NCI-H524 treated with DMSO at 0.1 percent for 48 hours (cell line): ENCODE measurements at regions not wholly inside any gene's neighbourhood (a gene's known extent, or its start where the extent isn't known, plus 50 kb on each side); places are given as distances from the start of the nearest gene placed in this dataset.
"Not testable (repeated sequence)": the region's sequence is repeated elsewhere in the genome, so short reads cannot be mapped to it uniquely, and the experiment has no call there.

Experiments used
- DNase-seq: peaks from one replicate; lab custom pipeline; 2025; lab: John Stamatoyannopoulos, UW

DNA sequence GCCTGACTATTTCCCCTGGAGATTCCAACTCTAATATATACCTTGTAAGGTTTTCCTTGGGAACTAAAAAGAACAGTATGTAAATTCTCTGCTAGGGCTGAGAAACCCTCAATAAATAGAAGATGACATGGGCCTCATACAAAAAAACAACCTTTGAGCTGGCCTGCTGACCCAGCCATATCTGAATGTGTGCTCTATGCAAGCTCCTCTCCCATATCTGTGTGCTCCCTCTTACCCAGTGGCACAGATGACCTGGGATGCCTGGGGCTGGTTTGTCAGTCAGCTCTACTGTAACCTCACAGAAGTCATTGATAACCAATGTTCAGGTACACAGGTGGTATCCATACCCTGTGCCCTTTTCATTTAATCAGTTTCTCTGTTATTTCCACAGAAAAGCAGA, 329.2 kb downstream of the SEC16B start:
- no peak for DNase-seq

- DNase-seq, result not testable (repeated sequence)
Observed at GRCh38 chr1:177634151-177634550, 335.7 kb downstream of the SEC16B start.

- no peak for DNase-seq
Observed at GRCh38 chr1:177632923-177633615, 336.8 kb downstream of the SEC16B start.

GRCh38 chr1:177631770-177632169, 338.1 kb downstream of the SEC16B start:
- no peak for DNase-seq

GRCh38 chr1:177629526-177629925, 340.3 kb downstream of the SEC16B start:
- no peak for DNase-seq

- DNase-seq, result no peak
Observed at GRCh38 chr1:177627148-177627910, 342.5 kb downstream of the SEC16B start.

DNA sequence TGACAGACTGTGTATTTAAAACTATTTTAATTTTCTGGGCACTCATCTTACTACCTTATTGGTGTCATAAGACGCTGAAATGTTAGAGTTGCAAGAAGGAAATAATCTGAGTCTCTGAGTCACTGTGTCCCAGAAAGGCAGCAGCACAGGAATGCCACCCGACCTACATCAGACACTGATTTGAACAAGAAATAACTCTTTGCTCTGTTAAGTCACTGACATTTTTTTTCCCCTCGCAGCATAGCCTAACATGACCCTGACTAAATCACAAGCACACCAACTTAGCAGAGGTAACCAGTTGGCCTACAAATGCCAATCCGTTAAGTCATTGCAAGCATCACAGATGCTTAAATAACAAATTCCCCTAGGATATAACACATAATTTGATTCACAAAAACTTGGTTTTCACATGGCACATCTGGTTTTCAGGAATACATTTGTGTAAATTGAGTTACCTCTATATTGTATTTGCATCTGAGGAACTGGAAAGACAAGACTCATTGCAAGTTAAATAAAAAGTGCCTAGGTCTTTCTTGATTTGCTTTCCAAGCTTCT, 349.1 kb downstream of the SEC16B start:
- no peak for DNase-seq

- DNase-seq, result no peak
Observed at GRCh38 chr1:177615251-177615650, 354.6 kb downstream of the SEC16B start.

DNA sequence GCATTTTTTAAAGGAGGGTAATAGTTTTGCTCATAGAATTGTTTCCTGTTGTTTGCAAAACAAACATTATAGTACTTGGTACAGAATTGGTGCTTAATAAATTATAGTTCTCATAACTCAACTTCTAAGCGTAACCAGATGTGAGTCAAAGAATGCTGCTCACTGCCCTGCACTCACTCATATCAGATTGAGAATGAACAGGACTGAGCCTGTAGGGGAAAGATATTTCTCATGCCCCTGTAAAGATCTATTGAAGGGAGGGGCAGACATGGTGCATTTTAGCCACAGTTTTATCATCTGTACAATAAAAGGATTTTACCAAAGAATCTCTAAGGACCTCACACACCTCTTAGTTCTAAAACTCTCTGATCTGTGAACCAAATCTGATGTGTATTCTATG, 358.5 kb downstream of the SEC16B start:
- no peak for DNase-seq

- DNase-seq, result no peak
Observed at GRCh38 chr1:177609953-177610352, 359.9 kb downstream of the SEC16B start.

DNA sequence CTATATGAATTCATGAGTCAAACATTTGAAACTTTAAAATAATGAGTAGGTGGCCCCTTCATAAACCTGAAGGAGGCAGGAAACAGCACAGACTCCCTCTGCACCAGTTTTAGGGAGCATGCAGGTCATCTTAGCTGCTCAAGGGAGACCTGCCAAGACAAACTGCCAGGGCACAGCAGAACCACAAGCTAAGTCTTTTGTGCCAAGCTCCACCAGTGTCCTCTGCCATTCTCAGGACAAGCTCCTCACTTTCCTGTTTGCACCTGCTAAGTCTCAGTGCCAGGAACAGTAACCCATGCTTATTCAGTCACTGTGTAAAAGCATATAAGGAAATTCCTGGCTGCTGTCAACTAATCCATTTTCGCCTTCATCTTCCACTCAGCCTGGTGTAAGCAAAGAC, 368.9 kb downstream of the SEC16B start:
- no peak for DNase-seq

DNA sequence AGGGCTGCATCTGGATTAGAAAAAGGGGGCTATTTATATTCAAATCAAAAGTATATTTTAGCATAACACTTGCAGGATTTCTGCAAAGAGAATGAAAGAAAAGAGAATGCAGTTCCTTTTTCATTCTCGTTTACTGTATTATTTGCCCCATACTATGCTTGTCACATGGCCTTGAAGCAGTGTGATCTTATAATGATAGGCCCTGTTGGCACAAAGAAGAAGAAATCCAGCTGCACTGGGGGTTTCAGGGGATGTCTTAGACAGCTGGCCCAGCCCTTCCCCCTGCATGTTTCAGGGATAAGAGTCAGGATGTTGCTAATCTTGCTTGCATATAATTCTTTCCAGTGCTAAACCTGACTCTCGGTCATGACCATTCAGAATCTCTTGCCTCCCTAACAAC, 369.5 kb downstream of the SEC16B start:
- no peak for DNase-seq

- no peak for DNase-seq
Observed at GRCh38 chr1:177597393-177597792, 372.5 kb downstream of the SEC16B start.

GRCh38 chr1:177596485-177596884, 373.4 kb downstream of the SEC16B start:
- no peak for DNase-seq

DNA sequence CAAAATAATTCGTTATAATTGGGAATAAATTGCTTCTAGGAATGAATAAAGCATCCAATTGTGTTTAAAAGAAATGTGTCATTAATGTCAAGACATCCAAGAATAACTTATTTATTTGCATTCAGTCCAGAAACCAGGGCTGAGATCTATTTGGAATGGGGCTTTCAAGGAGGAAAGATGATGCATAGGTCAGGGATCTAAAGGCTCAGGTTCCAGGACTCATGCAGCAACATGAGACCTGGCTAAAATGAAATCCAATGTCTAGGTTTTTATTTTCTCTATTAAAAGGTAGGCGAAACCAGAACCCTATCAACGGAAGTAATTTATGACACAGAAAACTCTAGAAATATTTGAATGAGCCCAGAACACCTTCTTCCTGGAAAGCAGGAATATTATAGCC, 376.8 kb downstream of the SEC16B start:
- DNase-seq, result no peak

DNA sequence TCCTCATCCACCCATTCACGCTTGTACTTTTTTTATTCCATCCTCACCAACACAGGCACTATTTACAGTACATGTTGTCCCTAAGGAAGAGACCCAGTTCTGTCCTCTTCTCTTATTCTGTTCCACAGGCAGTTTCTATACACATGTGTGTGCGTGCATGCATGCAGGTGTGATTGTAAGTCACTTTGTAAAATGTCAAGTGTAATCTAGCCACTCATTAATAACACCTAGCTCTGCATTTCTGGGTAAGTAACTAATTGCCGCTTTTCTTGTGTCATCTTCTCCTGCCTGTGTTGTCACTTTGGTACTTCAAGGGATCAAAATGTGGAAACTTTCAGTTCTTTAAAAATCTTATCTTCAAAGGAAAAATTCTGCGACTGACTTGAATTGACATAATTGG, 377.2 kb downstream of the SEC16B start:
- DNase-seq, result no peak

- no peak for DNase-seq
Observed at GRCh38 chr1:177591155-177591554, 378.7 kb downstream of the SEC16B start.

DNA sequence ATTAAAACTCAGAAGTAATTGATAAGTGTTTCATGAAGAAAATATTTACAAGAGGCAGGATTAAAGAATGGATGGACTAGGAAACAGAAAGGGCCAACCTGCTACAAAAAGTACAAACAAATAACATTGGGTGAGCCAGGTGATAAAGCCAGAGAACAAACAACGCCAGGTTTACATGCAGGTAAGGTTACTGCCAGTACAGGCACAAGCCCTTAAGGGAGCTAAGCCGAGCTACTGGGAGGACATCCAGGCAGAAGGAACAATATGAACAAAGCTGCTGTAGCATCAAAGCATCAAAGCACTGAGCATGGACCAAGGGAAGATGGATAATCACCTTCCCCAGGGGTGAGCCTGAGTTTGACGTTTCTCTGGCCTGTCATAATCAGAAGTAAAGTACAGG, 380.7 kb downstream of the SEC16B start:
- DNase-seq, result no peak

DNA sequence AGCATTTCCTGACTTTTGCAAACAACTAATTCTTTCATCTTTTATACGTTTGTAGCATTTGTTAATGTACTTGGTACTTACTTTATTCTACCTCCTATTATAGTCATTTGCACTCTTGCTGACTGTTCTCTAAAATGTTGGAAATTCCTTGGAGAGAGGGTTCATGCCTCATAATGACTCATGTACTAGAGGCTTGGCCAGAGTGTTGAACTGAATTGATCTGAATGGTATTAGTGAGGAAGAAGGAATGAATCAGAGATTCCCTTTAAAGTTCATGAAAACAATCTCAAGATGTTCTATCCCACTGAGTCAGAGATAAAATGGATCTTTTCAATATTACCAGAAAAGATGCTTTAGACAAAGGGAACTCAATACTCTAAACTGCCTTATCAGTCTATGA, 383.4 kb downstream of the SEC16B start:
- no peak for DNase-seq

- no peak for DNase-seq
Observed at GRCh38 chr1:177585302-177586220, 384.3 kb downstream of the SEC16B start.

GRCh38 chr1:177573901-177574300, 396.0 kb downstream of the SEC16B start:
- no peak for DNase-seq

DNA sequence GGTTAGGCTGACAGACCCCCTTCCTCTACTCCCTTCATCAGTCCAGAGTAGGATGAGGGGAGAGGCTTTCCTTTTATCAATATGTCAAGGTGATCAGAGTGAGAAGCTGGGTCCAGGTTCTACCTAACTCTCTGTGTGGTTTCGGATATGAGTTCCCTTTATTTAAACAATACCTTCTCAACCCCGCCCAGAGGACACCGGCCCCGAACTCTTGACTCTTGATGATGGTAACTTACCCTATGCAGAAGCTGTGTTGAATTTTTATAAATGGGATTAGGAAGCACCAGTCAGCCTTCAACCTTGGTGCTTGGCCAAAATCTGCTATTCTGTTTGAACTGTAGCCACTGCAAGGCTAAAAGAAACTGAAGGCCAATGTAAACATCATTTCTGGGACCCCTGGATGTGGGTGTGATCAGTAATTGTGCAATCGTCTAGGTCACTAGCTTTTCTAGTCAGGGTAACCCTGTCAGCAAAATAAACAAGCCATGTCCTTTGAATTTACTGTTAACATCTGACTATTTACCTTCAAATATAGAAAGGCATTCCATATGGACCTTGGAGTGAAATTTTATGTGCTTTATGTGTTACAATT, 398.3 kb downstream of the SEC16B start:
- no peak for DNase-seq
